Activated CD4-positive, alpha-beta T cell treated with anti-CD3 and anti-CD28 coated beads, Interleukin-2, amount 50 U/mL, for 16 hours (primary cell): ENCODE measurements at regions not wholly inside any gene's neighbourhood (a gene's known extent, or its start where the extent isn't known, plus 50 kb on each side); places are given as distances from the start of the nearest gene placed in this dataset.
"Not testable (repeated sequence)": the region's sequence is repeated elsewhere in the genome, so short reads cannot be mapped to it uniquely, and the experiment has no call there.

Source experiments
- DNase-seq: peaks from one replicate; pipeline ENCODE4 v3.0.0-alpha.2; 2020

GRCh38 chr7:119748251-119748860 lies 524.6 kb upstream of the KCND2 start:
- no peak for DNase-seq

- DNase-seq, result no peak
These were observed 524.0 kb upstream of the KCND2 start for GRCh38 chr7:119748991-119749390.

DNA sequence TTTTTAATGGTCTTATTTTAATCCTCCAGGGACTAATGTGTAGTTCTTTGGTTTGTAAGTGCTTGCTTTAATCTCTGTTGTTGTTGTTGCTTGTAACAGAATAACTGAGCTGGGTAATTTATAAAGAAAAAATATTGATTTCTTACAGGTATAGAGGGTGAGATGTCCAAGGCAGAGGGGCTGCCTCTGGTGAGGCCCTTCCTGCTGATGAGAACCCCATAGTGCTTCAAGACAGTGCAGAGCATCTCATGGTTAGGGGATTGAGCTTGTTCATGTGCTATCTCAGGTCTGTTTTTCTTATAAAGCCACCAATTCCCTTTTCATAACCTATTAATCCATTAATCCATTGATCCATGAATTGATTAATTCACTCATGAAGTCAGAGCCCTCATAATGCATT lies 516.3 kb upstream of the KCND2 start:
- DNase-seq, result no peak

DNA sequence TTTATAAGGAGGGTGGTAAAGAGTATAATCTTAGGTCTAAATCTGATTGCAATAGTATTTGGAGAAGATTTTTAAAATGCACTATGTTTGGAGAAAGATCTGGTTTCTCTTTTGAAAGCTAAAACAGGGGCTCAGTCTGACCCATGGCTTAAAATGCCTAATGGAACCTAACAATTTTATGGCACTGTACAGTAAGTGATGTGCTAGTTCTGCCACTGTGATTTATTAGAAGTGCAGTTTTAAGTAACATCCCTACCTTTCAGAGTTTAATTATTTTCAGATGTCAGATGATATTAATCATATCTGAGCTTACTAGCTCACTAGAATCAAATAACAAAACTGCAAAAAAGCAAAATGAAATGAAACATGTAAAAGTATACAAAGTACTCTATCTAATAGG lies 514.7 kb upstream of the KCND2 start:
- DNase-seq, result no peak

DNA sequence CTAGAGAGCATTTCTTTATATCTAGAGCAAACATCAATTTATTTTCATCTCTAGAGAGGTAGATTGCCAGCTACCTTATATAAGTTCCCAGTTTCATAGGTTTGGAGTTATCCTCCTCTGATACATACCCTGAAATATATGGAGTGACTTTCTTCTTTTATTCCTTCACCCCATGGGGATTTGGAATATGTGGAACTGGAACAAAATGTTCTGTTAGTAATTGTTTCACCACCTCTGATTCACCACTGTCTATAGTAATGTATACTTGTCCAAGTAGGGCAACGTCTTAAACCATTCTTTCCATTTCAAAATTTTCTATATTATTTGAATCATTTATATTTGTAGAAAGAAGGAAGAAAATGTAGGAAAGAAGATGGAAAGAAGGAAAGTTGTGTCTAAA lies 511.2 kb upstream of the KCND2 start:
- DNase-seq, result no peak

DNA sequence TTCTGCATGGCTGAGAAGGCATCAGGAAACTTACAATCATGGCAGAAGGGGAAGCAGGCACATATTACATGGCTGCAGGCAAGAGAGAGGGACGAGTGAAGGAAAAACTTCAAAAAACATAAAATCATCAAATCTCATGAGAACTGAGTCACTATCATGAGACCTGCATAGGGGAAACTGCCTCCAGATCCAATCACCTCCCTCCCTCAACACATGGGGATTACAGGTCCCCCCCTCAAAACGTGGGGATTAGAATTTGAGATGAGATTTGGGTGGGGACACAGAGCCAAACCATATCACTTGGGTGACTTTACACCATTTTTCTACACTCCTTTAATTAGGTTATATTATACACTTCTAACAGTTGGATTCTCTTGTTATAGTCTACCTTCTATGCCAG lies 490.7 kb upstream of the KCND2 start:
- no peak for DNase-seq

GRCh38 chr7:119783799-119784198 lies 489.2 kb upstream of the KCND2 start:
- no peak for DNase-seq

- no peak for DNase-seq
These were observed 470.8 kb upstream of the KCND2 start for GRCh38 chr7:119802147-119802546.

GRCh38 chr7:119825091-119825655 lies 447.8 kb upstream of the KCND2 start:
- DNase-seq, result no peak

GRCh38 chr7:119826547-119826946 lies 446.4 kb upstream of the KCND2 start:
- no peak for DNase-seq

- DNase-seq, result no peak
These were observed 434.5 kb upstream of the KCND2 start for GRCh38 chr7:119838444-119838843.

- no peak for DNase-seq
These were observed 430.6 kb upstream of the KCND2 start for GRCh38 chr7:119842337-119842736.

GRCh38 chr7:119842786-119843185 lies 430.2 kb upstream of the KCND2 start:
- no peak for DNase-seq

DNA sequence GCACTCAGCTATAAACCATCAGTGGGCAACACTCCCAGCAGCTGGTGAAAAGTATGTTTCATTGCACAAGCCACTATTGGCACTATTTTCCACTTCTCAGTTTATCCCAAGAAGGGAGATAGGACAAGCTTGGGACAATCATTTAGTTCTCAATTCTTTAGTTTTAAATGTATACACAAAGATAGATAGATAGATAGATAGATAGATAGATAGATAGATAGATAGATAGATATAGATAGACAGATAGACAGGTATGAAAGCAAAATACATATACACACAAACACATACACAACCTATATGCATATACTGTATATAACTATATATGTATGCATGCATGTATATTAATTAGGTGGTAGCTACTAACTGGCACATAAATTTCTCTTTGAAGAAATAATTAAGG lies 411.6 kb upstream of the KCND2 start:
- DNase-seq, result no peak

GRCh38 chr7:119868387-119868786 lies 404.6 kb upstream of the KCND2 start:
- no peak for DNase-seq

GRCh38 chr7:119879835-119880234 lies 393.1 kb upstream of the KCND2 start:
- no peak for DNase-seq

DNA sequence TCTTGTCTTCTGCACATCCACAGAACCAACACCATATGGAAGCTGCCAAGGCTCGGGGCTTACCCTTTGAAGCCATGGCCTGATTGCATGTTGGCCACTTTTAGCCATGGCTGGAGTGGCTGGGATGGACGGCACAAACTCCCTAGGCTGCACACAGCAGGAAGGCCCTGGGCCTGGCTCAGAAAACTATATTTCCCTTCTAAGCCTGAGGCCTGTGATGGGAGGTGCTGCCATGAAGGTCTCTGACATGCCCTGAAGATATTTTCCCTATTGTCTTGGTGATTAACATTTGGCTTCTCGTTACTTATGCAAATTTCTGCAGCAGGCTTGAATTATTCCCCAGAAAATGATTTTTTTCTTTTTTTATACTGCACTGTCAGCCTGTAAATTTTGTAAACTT lies 387.0 kb upstream of the KCND2 start:
- no peak for DNase-seq

GRCh38 chr7:119886525-119886924 lies 386.4 kb upstream of the KCND2 start:
- DNase-seq, result not testable (repeated sequence)

DNA sequence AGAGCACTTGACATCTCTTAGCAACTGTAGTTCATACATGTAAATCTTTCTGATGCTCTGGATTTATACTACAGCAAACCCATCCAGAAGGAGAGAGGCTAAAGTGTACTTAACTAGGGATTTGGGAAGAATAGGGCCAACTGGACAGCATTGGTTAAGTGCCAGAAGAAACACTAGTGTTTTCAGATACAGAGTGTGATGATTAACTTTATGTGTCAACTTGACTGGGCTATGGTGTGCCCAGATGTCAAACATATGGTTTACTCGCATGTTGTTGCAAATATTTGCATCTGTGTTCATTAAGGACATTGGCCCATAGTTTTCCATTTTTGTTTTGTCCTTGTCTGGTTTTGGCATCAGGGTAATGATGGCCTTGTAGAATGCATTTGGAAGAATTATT lies 384.7 kb upstream of the KCND2 start:
- no peak for DNase-seq

- no peak for DNase-seq
These were observed 382.3 kb upstream of the KCND2 start for GRCh38 chr7:119890631-119891030.

GRCh38 chr7:119895320-119895719 lies 377.7 kb upstream of the KCND2 start:
- DNase-seq, result no peak

DNA sequence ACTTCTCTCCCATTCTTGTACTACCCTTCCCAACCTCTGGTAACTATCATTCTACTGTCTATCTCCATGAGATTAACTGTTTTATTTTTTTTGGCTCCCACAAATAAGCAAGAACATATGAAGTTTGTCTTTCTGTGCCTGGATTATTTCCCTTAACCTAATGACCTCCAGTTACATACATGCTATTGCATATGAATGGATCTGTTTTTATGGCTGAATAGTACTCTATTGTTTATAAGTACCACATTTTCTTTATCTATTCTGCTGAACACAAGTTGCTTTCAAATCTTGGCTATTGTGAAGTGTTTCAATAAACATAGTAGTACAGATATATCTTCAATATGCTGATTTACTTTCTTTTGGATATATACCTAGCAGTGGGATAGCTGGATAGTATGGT lies 376.6 kb upstream of the KCND2 start:
- no peak for DNase-seq

GRCh38 chr7:119900996-119901672 lies 371.8 kb upstream of the KCND2 start:
- DNase-seq, result no peak

- no peak for DNase-seq
These were observed 369.9 kb upstream of the KCND2 start for GRCh38 chr7:119903085-119903484.

GRCh38 chr7:119905495-119905894 lies 367.5 kb upstream of the KCND2 start:
- DNase-seq, result no peak
